NCI-H774 (cell line): ENCODE measurements at regions not wholly inside any gene's neighbourhood (a gene's known extent, or its start where the extent isn't known, plus 50 kb on each side); places are given as distances from the start of the nearest gene placed in this dataset.

Source experiments
- DNase-seq: peaks from one replicate; lab custom pipeline; 2025; lab: John Stamatoyannopoulos, UW

DNA sequence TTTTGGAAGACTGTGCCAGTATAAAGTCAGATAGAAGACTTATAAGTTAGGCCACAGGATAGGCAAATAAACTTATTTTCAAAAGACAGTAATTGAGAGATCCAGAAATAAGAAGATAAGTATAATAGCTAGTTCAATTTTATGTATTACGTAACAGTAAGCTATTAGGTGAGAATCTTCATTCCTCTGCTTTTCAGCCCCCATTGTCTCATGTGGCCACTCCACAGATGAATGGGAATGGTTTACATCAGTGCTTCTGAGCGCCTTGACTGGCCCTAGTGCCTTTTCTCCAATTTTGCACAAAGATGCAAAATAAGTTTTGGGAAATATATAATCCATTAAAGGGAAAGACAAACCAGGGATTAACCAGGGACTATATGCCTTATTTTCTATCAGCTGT is 550.5 kb downstream of the MMUT start:
- no peak for DNase-seq

DNA sequence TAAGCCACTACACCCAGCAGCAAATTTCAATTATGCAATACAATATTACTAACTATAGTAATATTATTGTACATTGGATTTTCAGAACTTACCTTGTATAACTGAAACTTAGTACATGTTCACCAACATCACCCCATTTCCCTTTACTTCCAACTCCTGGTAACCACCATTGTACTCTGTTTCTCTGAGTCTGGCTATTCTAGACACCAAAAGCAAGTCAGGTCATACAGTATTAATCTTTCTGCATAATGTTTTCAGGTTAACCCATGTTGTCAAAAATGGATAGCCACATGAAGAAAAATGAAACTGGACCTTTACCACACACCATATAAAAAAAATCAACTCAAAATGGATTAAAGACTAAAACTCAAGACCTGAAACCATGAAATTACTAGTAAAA is 558.2 kb downstream of the MMUT start:
- no peak for DNase-seq

DNA sequence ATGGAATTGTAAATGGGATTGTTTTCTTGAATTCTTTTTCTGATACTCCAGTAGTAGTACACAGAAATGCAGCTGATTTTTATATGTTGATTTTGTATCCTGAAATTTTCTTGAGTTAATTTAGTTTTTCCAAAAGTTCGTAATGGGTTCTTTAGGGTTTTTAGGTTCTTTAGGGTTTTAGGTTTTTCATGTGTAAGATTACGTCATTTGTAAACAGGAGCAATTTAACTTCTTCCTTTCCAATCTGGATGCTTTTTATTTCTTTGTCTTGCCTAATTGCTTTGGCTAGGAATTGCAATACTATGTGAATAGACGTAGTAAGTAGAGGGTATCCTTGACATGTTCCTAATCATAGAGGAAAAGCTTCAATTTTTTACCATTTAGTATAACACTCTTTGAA is 568.6 kb downstream of the MMUT start:
- DNase-seq, result no peak

DNA sequence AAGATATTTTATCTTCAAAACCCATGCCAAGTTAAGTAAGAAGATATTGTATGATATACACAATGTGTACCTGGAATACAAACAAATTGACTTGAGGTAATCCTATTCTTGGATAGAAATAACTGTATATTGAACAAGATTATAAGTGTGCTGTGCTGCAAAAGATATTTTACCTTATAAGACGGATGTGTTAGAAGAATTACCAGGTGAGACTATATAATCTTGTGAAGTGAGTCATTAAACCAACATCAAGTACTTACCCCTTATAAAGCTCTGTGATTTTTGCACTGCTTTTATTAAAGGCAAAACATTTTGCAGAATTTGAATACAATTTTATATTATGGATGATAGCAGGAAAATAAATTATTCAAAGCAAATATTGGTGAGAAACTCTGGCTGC is 570.0 kb downstream of the MMUT start:
- DNase-seq, result no peak

DNA sequence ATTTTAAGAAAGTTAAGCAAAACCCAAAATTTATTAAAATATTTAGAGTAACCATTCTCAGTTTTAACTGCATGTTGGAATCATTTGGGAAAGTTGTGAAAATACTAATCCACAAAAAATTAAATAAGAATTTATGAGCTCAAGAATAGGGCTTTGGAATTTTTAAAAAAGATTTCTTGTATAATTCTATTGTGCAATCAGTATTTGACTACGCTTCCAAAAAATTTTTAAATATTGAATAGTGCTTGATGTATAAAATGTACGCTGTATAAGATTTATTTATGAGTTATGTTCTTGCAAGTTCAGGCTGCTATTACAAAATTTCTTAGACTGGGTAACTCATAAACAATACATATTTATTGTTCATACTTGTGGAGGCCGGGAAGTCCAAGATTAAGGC is 571.7 kb downstream of the MMUT start:
- DNase-seq, result no peak

DNA sequence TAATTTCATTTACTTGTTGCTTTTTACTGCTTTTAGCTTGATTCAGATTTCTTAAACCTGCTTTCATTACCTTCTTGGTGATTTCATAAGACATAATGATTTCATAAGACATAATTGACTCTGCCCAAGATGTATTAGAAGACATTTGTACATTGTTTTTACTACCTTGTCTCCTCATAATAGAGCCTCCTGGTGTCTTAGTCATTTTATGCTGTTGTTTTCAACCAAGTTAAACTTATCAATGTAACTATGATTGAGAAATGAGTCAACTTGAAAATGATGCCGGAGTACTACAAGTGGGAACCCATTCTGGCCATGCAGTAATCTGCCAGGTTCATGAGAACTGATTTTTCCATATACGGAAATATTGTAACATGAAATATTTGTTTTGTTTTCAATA is 573.6 kb downstream of the MMUT start:
- DNase-seq, result no peak

DNA sequence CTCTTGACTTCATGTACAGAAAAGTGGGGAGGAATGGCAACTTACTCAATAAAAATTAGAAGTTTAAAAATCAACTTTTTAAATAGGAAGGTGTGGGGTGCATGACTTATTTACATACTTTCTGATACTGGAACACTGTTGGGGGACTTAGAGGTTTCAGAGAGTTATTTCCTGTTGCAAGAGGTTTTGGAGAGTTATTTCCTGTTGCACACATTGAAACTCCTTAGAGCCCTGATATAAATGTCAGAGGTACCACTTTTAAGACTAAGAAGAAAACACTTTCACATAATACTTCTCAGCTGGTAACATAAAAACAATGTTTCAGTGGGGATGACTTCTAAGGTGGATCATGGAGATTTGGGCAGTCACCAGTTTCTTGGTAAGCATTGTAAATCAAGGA is 579.9 kb downstream of the MMUT start:
- DNase-seq, result no peak

DNA sequence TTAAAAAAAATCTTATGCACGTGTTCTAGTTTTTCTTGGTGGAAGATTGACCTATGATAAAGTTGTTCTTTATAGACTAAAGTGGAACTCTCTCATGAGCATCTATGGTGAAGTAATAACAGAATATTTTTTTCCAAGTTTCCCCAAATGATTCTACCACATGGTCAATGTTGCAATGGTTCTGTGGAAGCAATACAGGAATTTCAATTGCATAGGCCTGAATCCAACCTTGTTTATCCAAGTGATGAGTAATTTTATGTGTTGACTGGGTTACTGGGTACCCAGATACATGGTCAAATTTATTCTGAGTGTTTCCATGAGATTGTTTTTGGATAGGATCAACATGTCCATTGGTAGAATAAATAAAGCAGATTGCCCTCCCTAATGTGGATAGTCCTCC is 581.5 kb downstream of the MMUT start:
- no peak for DNase-seq

DNA sequence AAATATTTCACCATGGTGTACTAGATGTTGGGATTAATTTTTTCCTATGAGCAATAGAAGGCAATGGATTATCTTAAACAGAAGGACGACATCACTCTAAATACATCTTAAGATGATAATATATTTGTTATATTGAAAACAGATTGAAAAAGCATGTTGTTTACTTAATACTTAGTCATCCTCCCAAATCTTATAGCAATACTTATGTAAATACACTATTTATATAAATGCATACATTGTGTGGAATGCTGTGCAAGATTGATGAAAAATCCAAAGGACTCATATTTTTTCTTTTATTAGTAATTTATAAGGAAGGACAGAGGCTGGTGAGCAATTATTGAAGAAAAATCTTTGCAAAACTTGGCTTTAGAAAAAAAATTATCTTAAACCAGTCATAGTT is 593.5 kb downstream of the MMUT start:
- DNase-seq, result no peak

DNA sequence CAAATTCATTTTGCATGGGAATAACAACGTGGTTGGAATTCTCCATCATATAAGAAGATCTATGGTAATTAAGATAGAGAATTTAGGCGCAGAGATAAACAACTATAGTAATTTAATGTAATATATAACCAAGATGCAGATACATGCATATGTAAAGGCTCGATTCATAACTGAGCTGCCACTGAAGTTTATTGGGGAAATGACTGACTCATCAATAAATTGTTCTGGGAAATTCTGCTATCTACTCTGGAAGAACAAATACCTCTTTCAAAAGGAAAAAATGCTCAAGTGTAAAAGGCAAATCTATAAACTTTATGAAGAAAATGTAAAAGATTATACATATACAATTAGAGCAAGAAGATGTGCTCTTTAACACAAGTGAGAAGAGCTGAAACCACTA is 596.4 kb downstream of the MMUT start:
- DNase-seq, result no peak

DNA sequence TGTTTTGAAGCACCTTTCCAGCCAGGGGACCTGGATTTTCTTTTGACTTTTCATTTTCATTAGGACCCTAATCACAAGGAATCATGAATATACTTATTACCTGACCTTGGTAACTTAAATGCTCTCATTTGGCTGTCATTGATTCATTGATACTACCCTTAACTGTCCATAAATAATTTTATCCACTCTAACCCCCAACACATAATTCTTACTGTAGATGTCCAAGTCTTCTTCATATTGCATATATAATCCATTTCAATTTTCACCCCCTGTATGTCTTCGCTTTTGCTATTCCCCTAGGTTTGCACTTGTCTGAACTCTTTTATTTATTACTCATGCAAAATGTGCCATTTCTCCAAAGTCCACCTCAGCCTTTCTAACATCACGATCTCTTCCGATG is 602.9 kb downstream of the MMUT start:
- DNase-seq, result no peak

DNA sequence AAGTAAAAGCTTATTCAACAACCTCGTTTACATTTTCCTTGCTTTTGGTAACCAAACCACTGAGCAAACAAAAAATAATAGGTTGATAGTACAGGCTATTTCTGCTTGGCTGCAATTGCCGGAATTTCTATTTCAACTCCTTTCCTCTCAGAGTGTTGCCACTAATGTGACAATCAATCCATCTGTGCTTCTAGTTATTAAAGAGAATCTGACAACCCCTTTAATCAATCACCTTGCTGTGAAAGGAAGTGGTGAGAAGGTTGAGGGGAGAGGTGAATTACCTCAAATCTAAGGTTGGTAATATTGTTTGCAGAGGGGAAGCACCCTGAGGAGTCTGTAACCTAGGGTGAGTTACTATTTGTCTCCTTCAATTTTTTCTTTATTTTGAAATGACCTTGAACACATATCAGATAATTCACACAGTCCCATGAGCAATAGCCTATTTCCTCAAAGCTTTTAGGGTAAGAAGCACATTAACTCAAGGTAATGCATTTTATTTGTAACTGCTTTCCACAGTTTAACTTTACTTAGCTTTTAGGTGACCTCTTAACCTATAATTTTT is 603.4 kb downstream of the MMUT start:
- DNase-seq, result no peak

DNA sequence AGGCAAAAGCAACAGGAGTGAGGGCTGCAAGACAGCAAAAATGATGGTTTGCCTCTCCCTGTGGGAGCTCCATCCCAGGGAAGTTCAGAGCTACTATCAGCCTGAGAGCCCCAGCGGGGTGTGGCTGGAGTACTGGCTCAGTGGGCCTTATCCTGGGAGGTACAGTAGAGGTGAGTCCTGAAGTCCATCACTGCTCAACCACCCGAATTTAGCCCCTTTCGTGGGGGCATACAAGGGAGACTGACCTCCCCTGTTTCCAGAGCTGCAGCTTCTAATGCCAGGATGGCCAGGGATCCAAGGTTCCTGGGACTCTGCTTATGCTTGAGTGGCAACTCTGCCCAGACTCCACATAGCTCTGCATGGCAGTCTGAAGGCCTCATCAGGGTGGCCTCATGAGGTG is 617.8 kb downstream of the MMUT start:
- no peak for DNase-seq

DNA sequence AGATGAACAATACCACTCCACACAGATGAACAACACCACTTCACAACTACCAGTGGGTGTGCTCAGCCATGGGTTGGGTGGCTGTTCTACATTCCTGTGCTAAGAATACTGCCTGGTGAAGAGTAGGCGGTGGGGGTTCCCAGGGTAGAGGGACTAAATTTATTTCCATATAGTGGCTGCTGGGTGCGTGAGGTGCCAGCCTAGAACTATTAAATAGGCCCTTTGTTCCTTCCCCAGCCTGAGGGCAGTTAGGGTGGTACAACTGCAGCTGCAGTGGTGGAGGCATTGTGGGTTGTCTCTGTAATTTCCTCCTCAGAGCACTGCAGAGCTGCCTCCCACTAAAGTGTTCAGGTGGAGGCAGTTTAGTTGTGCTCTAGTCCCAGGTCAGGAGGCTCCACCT is 618.4 kb downstream of the MMUT start:
- DNase-seq, result no peak

DNA sequence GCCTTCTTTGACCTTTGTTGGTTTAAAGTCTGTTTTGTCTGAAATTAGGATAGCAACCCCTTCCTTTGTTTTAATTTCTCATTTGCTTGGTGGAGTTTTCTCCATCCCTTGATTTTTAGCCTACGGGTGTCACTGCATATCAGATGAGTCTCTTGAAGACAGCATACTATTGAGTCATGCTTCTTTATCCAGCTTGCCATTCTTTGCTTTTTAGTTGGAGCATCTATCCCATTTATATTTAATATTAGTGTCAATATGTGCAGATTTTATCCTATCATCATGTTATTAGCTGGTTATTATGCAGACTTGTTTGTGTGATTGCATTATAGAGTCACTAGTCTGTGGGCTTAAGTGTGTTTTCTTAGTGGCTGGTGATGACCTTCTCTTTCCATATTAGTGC is 622.2 kb downstream of the MMUT start:
- no peak for DNase-seq

DNA sequence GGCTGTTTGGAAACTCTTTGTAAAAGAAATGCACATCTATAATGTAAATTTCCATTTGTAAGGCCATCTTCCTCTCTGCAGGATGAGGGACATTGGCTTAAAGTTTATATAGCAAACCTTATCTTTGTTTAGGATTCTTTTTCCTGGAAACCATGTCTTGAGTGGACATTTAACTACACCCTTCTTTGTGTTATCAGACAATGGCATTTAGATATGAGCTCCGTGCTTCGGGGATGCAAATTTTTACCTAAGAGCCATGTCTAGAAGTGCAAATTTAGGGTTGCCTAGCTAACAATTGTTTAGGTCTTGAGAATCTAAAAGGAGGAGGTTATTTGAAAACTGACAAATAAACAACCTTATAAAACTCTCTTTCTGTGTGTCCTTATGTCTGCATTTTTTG is 623.8 kb downstream of the MMUT start:
- no peak for DNase-seq

DNA sequence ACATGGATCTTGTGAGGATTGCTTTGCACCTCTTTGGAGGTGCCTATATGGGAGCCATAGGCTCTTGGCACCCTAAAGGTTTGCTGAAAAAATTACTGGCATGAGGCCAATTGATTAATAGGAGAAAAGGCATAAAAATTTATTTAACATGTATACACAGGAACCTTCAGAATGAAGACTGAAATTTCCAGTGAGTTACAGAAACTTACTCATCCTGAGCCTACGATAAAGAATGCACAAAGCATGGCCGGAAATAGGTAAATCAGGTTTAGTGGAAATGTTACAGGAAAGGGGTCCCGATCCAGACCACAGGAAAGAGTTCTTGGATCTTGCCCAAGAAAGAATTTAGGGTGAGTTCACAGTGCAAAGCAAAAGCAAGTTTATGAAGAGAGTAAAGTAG is 625.3 kb downstream of the MMUT start:
- DNase-seq, result no peak

DNA sequence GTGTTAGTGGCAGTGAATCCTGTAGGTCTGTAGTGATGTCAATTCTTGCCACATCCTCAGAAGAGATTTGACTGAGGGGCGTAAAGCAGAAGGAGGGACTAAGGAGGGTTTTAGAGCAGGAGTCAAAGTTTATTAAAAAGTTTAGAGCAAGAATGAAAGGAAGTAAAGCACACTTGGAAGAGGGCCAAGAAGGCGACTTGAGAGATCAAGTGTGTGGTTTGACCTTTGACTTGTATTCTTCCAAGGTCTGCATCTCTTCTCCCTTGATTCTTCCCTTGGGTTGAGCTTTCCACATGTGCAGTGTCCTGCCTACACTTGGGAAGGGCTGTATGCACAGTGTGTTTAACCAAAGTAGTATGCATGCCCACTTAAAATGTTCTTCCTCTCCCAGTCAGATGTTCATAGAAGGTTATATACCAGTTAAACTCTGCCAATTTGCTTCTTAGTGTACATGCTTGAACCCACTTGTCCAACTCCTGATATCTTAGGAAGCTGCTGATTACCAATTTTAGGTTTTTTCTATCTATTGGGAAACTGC is 627.6 kb downstream of the MMUT start:
- no peak for DNase-seq

DNA sequence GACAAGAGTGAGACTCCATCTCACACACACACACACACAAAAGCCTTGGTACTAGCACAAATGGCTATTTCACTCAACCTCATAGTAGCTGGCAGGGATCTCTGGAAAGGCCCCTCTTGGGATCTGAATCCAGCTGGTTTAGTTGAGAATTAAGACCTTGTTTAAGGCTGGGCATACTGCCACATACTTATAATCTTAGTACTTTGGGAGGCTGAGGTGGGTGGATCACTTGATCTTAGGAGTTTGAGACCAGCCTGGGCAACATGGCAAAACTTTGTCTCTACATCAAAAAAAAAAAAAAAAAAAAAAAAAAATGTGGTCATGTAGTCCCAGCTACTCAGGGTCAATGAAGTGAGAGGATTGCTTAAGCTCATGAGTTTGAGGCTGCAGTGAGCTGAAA is 628.3 kb downstream of the MMUT start:
- no peak for DNase-seq

DNA sequence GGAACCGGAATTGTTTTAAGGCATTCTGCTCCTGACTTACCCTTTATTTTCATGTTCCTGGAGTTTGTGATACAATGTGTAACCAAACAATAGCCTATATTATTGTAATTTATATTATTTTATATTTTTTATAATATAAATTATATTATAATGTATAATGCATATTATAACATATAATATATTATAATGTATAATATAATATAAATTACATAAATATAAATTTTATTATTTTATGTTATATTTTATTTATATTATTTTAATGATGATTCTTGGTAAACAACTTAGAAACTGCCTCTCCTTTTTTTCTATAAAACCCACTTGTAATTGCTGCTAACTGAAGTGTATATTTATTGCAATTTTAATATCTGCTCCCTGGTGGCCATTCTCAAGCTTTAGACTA is 629.1 kb downstream of the MMUT start:
- DNase-seq, result no peak

DNA sequence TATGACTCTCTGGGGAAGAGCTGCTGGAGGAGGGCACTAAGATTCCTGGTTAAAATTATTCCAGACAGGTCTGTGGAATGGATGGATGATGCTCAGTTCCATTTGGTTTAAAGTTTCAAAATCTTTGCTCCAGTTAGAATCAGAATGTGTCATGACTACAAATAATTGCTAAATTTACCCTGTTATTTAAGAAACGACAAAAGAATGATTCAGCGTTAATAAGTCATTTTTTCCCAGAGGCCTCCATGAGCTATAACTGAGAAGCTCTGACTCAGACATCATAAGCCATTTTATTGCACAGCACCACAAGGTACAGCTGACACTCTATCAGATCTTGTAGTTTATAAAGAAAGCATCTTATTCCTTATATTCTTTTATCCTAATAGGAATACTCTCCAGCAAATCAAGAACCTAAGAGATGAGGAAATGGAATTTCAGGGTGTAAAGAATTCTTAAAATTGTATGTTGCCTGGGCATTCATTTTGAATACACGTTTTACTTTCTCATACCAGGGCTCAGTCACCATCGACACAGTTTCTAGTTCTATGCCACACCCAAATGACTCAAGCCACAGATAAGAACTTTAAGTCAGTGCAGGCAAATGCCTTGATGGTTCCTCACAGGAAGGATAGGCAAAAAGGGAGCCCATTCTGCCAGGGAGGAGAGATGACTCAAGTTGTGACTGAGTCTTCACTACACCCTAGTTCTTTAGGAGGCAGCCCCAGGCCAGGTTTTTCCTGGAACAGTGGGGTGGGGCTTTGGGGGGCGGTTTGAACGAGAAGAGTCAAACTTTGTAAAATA is 636.0 kb downstream of the MMUT start:
- DNase-seq, result no peak

DNA sequence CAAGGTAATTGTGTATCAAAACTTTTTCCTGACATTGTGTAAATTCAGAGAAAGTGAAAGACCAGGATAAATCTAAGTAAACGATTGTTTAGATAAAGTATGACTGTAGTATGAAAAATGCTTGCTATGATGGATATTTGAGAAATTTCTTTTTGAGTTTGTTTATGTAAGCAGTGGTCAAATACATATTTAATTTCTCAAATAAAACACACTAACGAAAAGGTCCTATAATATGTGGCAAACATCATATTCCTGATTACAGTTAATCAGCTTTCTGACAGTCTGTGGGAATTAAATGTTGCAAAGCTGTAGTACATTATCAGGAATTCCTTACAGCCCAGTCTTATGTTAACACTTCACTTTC is 636.9 kb downstream of the MMUT start:
- no peak for DNase-seq

DNA sequence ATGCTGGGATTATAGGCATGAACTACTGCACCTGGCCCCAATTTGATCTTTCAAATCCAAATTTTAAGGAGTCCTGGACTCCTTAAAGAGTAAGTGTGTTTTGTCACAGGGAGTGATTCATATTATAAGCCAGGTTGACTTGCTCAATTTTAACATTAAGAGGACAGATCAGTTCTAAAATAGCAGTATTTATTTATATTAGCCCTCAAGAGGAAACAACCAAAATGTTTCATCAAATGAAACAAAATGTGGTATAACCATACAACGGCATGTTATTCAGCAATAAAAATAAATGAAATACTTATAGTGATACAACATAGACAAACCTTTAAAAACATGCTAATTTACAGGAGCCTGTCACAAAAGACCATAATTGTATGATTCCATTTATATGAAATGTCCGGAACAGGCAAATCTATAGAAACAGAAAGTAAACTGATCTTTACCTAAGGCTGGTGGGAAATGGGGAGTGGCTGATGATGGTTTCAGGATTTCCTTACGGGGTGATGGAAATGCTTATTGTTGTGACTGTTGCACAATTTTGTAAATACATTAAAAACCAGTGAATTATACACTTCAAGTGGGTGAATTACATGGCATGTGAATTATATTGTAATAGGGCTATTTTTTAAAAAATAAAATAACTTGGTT is 637.4 kb downstream of the MMUT start:
- DNase-seq, result no peak

DNA sequence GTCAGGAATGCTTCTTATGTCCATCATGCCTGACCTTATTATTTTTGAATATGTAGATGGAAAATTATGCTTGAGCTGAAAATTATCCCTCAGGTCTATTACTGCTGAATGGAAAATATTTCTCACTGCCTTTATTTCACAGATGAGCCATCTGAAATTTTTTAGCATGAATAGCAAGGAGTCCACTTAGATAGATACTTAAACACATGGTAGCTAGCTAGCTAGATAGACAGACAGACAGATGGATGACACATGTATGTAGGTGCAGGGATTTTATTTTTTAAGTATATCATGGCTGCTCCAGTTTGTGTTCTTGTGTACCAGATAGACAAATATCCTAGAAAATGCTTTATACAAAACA is 645.0 kb downstream of the MMUT start:
- no peak for DNase-seq
